NCI-H2171 treated with DMSO at 0.1 percent for 48 hours (cell line): ENCODE measurements at regions not wholly inside any gene's neighbourhood (a gene's known extent, or its start where the extent isn't known, plus 50 kb on each side); places are given as distances from the start of the nearest gene placed in this dataset.

Source experiments
- DNase-seq: peaks from one replicate; lab custom pipeline; 2025; lab: John Stamatoyannopoulos, UW

DNA sequence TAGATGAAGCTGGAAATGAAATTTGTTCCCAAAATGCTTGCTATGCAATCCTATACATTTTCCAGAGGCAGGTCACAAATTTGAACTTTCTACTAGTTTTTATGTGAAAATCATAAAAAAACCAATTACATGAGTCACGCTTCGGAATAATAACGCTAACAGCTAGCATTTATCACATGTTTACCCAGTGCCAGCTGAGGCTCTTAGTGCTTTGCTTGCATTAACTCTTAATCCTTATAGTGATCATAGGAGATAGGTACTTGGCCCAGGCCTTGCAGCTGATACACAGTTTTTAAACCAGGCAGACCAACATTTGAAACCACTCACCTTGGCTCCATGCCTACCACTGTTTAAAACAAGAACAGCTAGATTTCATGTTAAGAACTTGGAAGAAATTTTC, 131.8 kb upstream of the RAG2 start:
- DNase-seq: no peak

GRCh38 chr11:36726420-36726819, 128.4 kb upstream of the RAG2 start:
- DNase-seq: no peak

GRCh38 chr11:36724742-36725385, 126.8 kb upstream of the RAG2 start:
- DNase-seq: no peak

DNA sequence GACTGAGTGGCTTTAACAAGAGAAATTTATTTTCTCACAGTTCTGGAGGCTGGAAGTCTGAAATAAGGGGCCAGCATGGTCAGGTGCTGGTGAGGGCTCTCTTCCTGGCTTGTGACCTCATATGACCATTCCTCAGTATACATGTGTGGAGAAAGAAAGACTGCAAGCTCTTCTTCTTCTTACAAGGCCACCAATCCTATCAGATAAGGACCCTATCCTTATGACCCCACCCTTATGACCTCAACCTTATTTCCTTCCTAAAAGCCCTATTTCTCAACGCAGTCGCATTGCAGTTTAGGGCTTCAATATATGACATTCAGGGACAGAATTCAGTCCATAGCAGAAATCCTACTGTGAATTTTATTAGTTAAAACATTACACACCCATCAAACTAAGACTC, 124.4 kb upstream of the RAG2 start:
- no peak for DNase-seq

DNA sequence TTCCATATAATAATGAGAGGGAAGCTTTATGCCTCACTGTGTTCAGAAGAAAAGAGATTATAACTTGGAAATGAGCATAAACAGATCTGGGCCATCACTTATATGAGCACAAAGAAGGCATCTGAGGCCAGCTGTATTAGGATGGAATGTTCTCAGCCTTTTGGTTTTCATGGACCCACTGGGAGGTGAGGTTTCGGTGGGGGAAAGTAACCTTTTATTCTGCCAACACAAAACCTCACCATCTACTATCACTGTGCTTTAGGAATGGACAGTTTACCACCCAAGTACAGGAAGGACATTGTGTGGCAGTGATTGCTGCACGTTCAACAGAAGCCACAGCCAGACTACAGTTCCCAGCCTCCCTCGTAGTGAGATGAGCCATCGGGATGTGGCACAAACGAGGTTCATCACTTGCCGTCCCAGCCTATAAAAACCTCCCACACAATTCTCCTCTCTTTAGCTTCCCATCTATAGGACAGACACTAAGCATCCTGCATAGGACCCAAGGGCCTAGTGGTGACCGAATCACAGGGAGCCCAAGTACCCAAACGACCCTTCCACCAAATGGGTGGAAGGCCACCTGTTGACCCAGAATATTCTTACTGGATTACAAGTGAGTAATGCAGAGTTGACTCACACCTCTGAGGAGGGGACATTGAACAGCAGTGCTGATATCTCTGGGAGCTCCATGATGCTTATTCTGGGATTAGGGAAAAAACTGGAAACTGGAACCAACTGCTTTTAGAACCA, 121.5 kb upstream of the RAG2 start:
- no peak for DNase-seq

- no peak for DNase-seq
These were observed 120.4 kb upstream of the RAG2 start for GRCh38 chr11:36718451-36718850.

DNA sequence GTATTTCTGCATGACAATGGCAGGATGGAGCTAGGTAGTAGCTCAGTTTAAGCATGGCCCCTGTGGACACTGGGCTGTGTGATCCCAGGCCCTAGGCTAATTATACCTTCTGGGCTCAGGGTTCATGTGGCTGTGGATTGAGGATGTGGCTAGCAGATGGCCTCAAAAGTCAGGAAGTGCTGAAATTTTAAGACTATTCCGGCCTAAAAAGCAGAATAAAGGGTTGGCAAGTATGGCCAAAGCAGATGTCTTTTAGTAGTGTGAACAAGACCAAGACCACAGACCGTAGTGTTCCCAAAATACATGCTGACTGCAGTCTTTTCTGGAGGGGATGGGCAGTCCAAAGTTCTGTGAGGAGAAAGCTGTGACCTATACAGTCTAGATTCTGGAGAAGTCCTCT, 115.7 kb upstream of the RAG2 start:
- DNase-seq: no peak

DNA sequence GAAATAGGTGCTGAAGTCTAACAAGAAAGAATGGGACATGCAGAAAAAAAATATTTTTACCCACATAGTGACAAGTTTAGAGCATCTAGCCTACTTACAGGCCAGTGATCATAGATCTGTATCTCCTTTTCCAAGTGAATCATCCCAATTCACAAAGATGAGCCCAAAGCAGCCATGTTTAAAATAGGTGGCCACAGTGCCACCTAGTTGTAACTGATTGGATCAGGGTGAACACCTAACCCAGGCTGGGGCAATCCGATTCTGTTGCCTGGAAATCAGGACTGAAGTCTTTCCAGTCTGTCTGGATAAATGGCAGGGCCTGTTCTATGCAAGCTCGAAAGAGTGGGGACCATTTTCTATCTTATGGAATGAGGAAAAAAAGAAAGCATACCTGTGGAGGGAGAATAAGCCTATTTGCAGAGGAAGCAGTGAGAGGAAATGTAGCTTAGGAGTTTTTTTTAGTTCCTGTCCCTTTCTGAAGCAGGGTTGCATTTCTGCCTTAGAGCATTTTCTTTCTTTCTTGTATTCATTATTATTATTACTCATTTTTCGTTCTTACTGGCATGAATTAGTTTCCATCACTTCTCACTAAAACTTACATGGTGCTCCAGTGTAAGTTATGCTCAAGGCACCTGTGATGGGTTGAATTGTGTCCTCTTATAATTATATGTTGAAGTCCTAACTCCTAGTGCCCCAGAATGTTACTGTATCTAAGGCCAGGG, 113.2 kb upstream of the RAG2 start:
- no peak for DNase-seq
